HG03520 (cell line): ENCODE measurements at regions not wholly inside any gene's neighbourhood (a gene's known extent, or its start where the extent isn't known, plus 50 kb on each side); places are given as distances from the start of the nearest gene placed in this dataset.
A peak's percentile ranks its signal among the peaks of the same experiment; 100 is the strongest.
"Not testable (repeated sequence)": the region's sequence is repeated elsewhere in the genome, so short reads cannot be mapped to it uniquely, and the experiment has no call there.

Experiments used
- ATAC-seq: cut with Tn5 transposase; IDR thresholded peaks from one replicate; pipeline ENCODE4 v1.9.1; 2021; ENCODE audit warnings: mild to moderate bottlenecking, moderate library complexity; ENCODE audit not compliant: unreplicated experiment

GRCh38 chr4:79850626-79851025 is 222.4 kb downstream of the ANTXR2 start:
- ATAC-seq = no peak

DNA sequence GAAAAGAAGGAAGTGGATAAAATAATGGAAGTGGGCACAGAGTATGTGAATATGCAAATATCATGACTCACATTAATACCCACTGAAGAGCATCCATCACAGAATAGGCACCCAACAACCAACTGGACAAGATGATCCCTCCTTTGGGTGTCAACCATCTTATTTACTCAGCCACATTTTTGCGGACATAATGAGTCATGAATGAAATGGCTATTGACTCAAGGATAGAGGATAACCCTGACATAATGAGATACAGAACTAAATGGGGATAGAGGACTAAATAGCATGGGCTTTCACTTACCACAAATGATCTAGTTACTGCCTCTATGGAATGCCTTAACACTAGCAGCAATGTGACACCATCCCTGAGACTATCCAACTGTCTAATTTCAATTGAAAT is 224.7 kb downstream of the ANTXR2 start:
- ATAC-seq = no peak

- no peak for ATAC-seq
These were observed 225.6 kb downstream of the ANTXR2 start for GRCh38 chr4:79847411-79847810.

DNA sequence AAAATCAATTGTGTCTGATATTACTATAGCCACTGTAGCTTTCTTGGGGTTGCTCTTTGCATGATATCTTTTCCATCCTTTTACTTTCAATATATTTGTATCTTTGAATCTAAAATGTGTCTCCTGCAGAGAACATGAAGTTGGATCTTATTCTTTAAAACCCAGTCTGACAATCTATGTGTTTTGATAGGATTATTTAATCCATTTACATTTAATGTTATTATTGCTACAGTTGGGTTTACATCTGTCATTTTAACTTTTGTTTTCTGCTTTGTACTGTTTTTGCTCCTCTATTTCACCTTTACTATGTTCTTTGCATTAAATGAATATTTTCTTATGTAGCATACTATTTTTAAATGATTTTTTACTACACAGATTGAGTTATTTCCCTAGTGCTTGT is 230.9 kb downstream of the ANTXR2 start:
- no peak for ATAC-seq

GRCh38 chr4:79833857-79834256 is 239.2 kb downstream of the ANTXR2 start:
- ATAC-seq = no peak

- no peak for ATAC-seq
These were observed 241.1 kb downstream of the ANTXR2 start for GRCh38 chr4:79831701-79832514.

DNA sequence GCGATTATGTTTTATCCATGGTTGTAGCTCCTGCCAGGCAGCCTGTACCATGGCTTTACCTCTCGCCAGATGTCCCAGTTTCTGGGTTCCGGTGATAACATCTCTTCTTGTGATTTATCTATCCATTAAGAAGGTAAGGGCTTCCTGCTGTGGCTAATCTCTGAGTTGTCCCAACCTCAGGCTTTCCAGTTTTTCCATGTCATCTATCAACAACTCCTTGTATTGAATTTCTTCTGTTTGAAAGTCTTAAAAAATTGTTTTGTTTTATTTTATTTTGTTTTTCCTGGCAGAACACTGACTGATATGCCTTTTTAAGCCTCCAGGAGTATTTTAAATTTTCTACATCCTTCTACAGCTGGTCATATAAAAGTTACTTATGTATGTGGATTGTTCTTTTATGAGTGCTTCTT is 241.9 kb downstream of the ANTXR2 start:
- no peak for ATAC-seq

GRCh38 chr4:79827283-79827682 is 245.7 kb downstream of the ANTXR2 start:
- ATAC-seq = no peak

GRCh38 chr4:79823148-79823763 is 249.8 kb downstream of the ANTXR2 start:
- no peak for ATAC-seq

DNA sequence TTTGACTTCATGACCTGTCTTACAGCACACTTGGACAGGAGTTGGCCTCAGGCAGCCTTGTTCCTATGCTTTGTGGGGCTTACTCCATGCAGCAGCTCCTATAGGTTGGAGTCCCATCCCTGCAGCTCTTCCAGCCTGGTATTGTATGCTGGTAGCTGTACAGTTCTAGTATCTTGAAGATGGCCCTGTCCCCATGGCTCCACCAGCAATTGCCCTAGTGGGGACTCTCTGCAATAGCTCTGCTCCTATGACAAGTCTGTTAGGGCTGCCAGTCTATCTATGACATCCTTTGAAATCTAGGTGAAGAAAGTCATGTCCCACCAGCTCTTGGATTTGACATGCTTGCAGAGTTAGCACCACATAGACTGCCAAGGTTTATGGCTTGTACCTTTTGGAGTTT is 252.6 kb downstream of the ANTXR2 start:
- ATAC-seq = no peak

- ATAC-seq = not testable (repeated sequence)
These were observed 265.1 kb downstream of the ANTXR2 start for GRCh38 chr4:79807933-79808332.

- no peak for ATAC-seq
These were observed 275.0 kb downstream of the ANTXR2 start for GRCh38 chr4:79798047-79798446.

- ATAC-seq = no peak
These were observed 276.1 kb downstream of the ANTXR2 start for GRCh38 chr4:79796948-79797347.

DNA sequence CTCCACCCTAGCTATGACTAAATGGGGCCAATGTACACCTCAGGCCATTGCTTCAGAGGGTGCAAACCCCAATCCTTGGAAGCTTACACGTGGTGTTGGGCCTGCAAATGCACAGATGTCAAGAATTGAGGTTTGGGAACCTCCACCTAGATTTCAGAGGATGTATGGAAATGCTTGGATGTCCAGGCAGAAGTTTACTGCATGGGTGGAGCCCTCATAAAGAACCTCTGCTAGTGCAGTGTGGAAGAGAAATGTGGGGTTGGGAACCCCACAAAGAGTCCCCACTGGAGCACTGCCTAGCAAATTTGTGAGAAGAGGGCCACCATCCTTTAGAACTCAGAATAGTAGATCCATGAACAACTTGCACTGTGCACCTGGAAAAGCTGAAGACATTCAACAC is 284.1 kb downstream of the ANTXR2 start:
- ATAC-seq = no peak

DNA sequence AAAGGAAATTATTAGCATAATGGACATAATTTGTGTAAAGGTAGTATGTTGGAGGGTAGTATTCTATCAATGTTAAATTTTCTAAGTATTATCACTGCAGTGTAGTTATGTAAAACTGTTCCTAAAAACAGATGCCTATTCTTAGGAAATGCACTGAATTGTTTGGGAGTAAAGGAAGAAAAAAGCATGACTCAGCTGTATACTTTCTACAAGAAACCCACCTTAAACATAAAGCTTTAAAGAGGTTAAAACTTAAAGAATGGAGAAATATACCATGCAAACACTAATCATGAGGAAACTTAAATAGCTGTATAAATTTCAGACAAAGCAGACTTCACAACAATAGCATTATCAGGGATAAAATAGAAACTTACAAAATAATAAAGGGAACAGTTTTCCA is 292.9 kb downstream of the ANTXR2 start:
- ATAC-seq = no peak

GRCh38 chr4:79772510-79772909 is 300.5 kb downstream of the ANTXR2 start:
- ATAC-seq = no peak

DNA sequence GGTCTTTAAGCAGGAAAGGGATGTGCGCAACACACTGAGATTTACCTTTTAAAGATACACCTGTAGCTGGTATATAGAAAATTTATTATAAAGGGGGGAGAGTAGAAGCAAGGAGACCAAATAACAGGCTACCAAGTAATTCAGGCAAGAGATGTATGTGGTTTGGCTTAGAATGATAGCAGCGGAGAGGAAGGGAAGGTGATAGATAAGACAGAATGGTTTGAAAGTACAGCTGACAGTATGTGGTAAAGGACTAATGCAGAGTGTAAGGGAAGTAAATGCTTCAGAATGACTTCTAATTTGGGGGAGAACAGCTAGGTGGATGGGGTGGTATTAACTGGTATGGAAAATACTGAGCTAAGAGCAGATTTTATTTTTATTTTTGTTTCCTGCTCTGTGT is 308.9 kb downstream of the ANTXR2 start:
- no peak for ATAC-seq

DNA sequence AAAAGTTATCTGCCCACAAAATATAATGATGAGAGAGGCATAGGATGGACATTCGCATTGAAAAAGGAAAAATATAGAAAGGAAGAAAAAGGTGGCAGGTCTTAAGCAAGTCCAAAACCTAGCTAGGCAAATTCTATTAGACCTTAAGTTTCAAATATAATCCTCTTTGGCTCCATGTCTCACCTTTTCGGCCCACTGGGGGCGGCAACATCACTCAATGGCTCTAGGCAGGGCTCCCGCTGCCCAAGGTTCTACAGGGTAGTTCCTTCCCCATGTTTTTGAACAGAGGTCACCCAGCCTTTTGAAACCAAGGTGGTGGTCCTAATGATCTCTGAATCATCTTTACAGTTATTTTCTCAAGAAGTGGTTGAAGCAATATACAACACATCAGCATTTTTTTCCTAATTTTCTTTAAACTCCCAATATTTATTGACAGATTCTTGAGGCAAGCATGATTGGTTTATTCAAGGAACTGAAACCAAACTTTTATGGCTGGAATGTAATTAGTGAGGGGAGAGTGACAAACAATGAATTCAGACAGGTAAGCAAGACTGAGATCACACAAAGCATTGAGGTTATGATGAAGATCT is 309.4 kb downstream of the ANTXR2 start:
- no peak for ATAC-seq

DNA sequence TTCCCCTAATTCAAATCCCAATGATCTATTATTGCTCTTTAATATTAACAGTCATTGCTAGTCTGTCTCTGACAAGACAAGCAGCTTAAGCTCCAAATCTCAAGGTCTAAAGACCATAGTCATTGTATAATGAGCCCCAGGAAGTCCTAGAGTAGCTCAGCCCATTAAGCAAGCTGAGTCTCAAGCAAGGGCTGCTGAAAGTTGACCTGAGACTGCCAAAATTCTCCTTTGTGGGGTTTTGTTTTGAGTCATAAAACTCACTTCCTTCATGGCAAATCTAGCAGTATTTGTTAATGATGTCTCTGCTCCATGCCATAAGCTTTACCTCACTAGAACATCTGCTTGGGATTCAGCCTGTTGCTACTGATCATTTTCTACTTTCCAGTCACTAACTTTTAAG is 313.2 kb downstream of the ANTXR2 start:
- ATAC-seq = peak; percentile 55

DNA sequence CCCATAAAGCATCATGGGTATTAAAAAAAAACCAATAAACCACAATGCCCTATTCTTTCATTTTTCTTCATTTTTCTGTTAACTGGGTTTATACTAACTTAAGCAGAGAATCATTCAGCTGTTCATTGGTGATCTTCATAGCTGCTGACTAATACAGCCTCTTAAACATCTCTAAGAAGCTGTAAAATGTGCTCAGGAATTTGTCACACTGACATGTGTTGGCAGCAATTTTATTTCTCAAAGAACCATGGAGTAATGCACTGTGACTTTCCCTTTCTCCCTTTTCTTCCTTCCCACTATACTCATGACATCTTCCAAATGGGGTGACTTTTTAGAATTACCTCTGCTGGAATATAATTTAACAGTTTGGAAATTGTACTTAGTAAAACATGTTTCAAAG is 315.4 kb downstream of the ANTXR2 start:
- ATAC-seq = no peak

GRCh38 chr4:79756140-79756895 is 316.7 kb downstream of the ANTXR2 start:
- no peak for ATAC-seq
